ENCODE measurements at regions not wholly inside any gene's neighbourhood (a gene's known extent, or its start where the extent isn't known, plus 50 kb on each side); places are given as distances from the start of the nearest gene placed in this dataset.

- no peak for TF ChIP-seq CTCF (IDR thresholded peaks at IDR 0.05)
- no peak for TF ChIP-seq POLR2A (IDR thresholded peaks at IDR 0.05)
These were observed 1260.3 kb downstream of the XPNPEP1 start for GRCh38 chr10:108662975-108663374.

All from heart left ventricle (tissue), 13 donors.